AG04450 (cell line): ENCODE measurements at regions not wholly inside any gene's neighbourhood (a gene's known extent, or its start where the extent isn't known, plus 50 kb on each side); places are given as distances from the start of the nearest gene placed in this dataset.

ENCODE experiments used
- CTCF ChIA-PET: fragments of 300-600, 350-600 bp; formaldehyde crosslinking; extraction: SDS; loops from one replicate; lab custom pipeline; 2022; ENCODE audit warnings: antibody characterized with exemption, inconsistent platforms; lab: Charles Lee
- POLR2A ChIA-PET: fragments of 350-600 bp; formaldehyde crosslinking; extraction: SDS; loops from one replicate; lab custom pipeline; 2021; ENCODE audit warnings: antibody characterized with exemption, inconsistent platforms; lab: Yijun Ruan, JAX
- DNase-seq: peaks from one replicate; pipeline ENCODE4 v3.0.0-alpha.2; 2011; ENCODE audit warnings: low read depth, low spot score
- H3K27ac ChIP-seq: one replicate; pipeline ENCODE4 v1.5.1; 2012; ENCODE audit warnings: low read depth, low read length, control low read depth
- H3K27me3 ChIP-seq: one replicate; pipeline ENCODE4 v1.6.0; 2012; ENCODE audit warnings: low read length; ENCODE audit not compliant: control insufficient read depth, insufficient read depth
- H3K4me3 ChIP-seq: 2 replicates; pipeline ENCODE4 v1.5.1; 2011; ENCODE audit warnings: mild to moderate bottlenecking, low read depth, low read length, control low read depth
- H3K9me3 ChIP-seq: 2 replicates; pipeline ENCODE4 v1.5.1; 2012; ENCODE audit warnings: low read length; ENCODE audit not compliant: control insufficient read depth, insufficient read depth
- CTCF ChIP-seq: IDR thresholded peaks from 2 replicates; pipeline ENCODE4 v1.5.1; 2011; ENCODE audit warnings: low read depth, low read length, control low read depth, inconsistent platforms

- Histone ChIP-seq H3K27ac (no peak overlapping the region), H3K27me3 (no peaks in the 10 kb centered on the region), H3K9me3 (peaks cover 8% of the 10 kb centered on the region), H3K4me3 (no peak overlapping the region)
- DNase-seq, result no peak
- CTCF ChIA-PET, result no interaction called here
- no peak for TF ChIP-seq CTCF
- POLR2A ChIA-PET, result no interaction called here
Observed at GRCh38 chr16:9401173-9401572, 309.7 kb downstream of the HAPSTR1 start.

GRCh38 chr16:9402293-9402860, 310.9 kb downstream of the HAPSTR1 start:
- DNase-seq, result no peak
- H3K27me3 ChIP-seq, result no peaks in the 10 kb centered on the region
- ChIA-PET POLR2A (no interaction called here), CTCF (no interaction called here)
- no peak overlapping the region for H3K4me3 ChIP-seq
- peaks cover 8% of the 10 kb centered on the region for H3K9me3 ChIP-seq
- no peak overlapping the region for H3K27ac ChIP-seq
- no peak for TF ChIP-seq CTCF

- no peak for DNase-seq
- ChIA-PET CTCF (no interaction called here), POLR2A (no interaction called here)
- H3K4me3 ChIP-seq, result no peak overlapping the region
- TF ChIP-seq CTCF, result no peak
- peaks cover 12% of the 10 kb centered on the region; the same call in 1 of the 2 replicates for H3K9me3 ChIP-seq
- no peak overlapping the region for H3K27ac ChIP-seq
- H3K27me3 ChIP-seq, result no peaks in the 10 kb centered on the region
Observed at GRCh38 chr16:9404811-9405210, 313.4 kb downstream of the HAPSTR1 start.

- POLR2A ChIA-PET, result no interaction called here
- Histone ChIP-seq H3K4me3 (no peak overlapping the region), H3K27me3 (no peaks in the 10 kb centered on the region), H3K27ac (no peak overlapping the region), H3K9me3 (peaks cover 12% of the 10 kb centered on the region; the same call in 1 of the 2 replicates)
- DNase-seq, result no peak
- CTCF ChIA-PET, result no interaction called here
- no peak for TF ChIP-seq CTCF
Observed at GRCh38 chr16:9406038-9406712, 314.7 kb downstream of the HAPSTR1 start.

GRCh38 chr16:9407206-9407758, 315.8 kb downstream of the HAPSTR1 start:
- ChIA-PET POLR2A (no interaction called here), CTCF (no interaction called here)
- TF ChIP-seq CTCF, result no peak
- Histone ChIP-seq H3K27me3 (no peaks in the 10 kb centered on the region), H3K4me3 (no peak overlapping the region), H3K9me3 (peaks cover 12% of the 10 kb centered on the region; the same call in 1 of the 2 replicates), H3K27ac (no peak overlapping the region)
- no peak for DNase-seq
